ENCODE measurements at regions not wholly inside any gene's neighbourhood (a gene's known extent, or its start where the extent isn't known, plus 50 kb on each side); places are given as distances from the start of the nearest gene placed in this dataset.
"Not testable (repeated sequence)": the region's sequence is repeated elsewhere in the genome, so short reads cannot be mapped to it uniquely, and the experiment has no call there.

DNA sequence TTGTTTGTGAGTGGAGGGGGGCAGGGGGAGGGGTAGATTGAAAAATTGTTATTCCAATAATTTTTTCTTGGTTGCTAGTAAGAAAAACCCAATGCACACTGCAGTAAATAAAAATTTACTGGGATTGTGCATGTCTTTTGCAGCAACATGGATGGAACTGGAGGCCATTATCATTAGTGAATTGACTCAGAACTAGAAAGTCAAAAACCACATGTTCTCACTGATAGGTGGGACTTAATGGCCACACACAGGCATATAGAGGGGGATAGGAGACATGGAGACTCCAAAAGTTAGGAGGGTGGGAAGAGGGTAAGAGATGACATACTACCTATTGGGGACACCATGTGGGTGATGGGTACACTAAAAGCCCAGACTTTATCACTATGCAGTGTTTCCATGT, 67.2 kb downstream of the BUB3 start:
- Mint-ChIP-seq H3K27me3 (ENCODE audit: low read depth) (no peaks in the 10 kb centered on the region), H3K9me3 (peaks cover under 1% of the 10 kb centered on the region), H3K27ac (no peak overlapping the region), H3K4me1 (ENCODE audit: low read depth) (no peaks in the 10 kb centered on the region), H3K36me3 (ENCODE audit: low read depth) (no peaks in the 10 kb centered on the region), H3K4me3 (ENCODE audit: low read depth) (no peak overlapping the region)
- no peak for DNase-seq (ENCODE audit: low spot score)
- intact Hi-C loops (cut with micrococcal nuclease): no loop called here

DNA sequence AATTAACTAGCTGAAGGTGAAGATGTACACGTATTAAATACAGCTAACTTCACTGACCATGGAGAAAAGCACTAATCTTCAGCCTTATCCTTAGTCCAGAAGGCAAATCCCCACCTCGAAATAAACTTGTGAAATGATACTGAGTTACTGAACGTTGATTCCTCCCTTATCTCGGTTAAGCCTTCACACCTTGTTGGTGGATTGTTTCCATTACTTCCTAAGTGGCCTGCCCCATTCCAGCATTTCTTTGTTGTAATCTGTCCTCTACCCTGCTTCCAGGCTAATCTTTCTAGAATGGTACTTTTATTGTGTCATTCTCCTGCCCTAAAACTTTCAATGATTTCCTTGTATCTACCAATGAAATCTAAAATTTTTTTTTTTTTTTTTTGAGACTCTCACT, 68.6 kb downstream of the BUB3 start:
- H3K9me3 Mint-ChIP-seq: no peaks in the 10 kb centered on the region
- H3K4me3 Mint-ChIP-seq (ENCODE audit: low read depth): no peak overlapping the region
- H3K36me3 Mint-ChIP-seq (ENCODE audit: low read depth): no peaks in the 10 kb centered on the region
- no peaks in the 10 kb centered on the region for H3K4me1 Mint-ChIP-seq (ENCODE audit: low read depth)
- H3K27me3 Mint-ChIP-seq (ENCODE audit: low read depth): no peaks in the 10 kb centered on the region
- no peak overlapping the region for H3K27ac Mint-ChIP-seq
- intact Hi-C loops (cut with micrococcal nuclease): no loop called here
- no peak for DNase-seq (ENCODE audit: low spot score)

- Mint-ChIP-seq H3K27me3 (ENCODE audit: low read depth) (no peaks in the 10 kb centered on the region), H3K4me1 (ENCODE audit: low read depth) (no peaks in the 10 kb centered on the region), H3K36me3 (ENCODE audit: low read depth) (peaks cover 6% of the 10 kb centered on the region), H3K9me3 (no peaks in the 10 kb centered on the region), H3K4me3 (ENCODE audit: low read depth) (no peak overlapping the region), H3K27ac (no peak overlapping the region)
- intact Hi-C loops (cut with micrococcal nuclease): no loop called here
- DNase-seq (ENCODE audit: low spot score): no peak
Measured at GRCh38 chr10:123227706-123228105, 73.5 kb downstream of the BUB3 start.

GRCh38 chr10:123229927-123230630, 75.9 kb downstream of the BUB3 start:
- Mint-ChIP-seq H3K9me3 (peaks cover 14% of the 10 kb centered on the region), H3K4me1 (ENCODE audit: low read depth) (no peaks in the 10 kb centered on the region), H3K27me3 (ENCODE audit: low read depth) (no peaks in the 10 kb centered on the region), H3K27ac (no peak overlapping the region), H3K4me3 (ENCODE audit: low read depth) (no peak overlapping the region), H3K36me3 (ENCODE audit: low read depth) (peaks cover 11% of the 10 kb centered on the region)
- DNase-seq (ENCODE audit: low spot score): no peak
- intact Hi-C loops (cut with micrococcal nuclease): no loop called here

DNA sequence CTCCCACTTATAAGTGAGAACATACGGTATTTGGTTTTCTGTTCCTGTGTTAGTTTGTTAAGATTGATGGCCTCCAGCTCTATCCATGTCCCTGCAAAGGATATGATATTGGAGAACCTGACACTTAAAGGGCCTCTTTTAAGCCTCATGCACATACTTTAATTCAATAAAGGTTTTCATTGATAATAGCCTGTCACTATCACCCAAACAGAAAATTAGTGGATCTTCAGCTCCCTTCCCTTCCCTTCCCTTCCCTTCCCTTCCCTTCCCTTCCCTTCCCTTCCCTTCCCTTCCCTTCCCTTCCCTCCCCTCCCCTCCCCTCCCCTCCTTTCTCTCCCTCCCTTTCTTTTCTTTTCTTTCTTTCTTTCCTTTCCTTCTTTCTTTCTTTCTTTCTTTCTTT, 78.7 kb downstream of the BUB3 start:
- intact Hi-C loops (cut with micrococcal nuclease); H3K27ac Mint-ChIP-seq; H3K4me1 Mint-ChIP-seq (ENCODE audit: low read depth); H3K27me3 Mint-ChIP-seq (ENCODE audit: low read depth); H3K4me3 Mint-ChIP-seq (ENCODE audit: low read depth); DNase-seq (ENCODE audit: low spot score): not testable (repeated sequence)
- peaks cover 21% of the 10 kb centered on the region for H3K9me3 Mint-ChIP-seq
- H3K36me3 Mint-ChIP-seq (ENCODE audit: low read depth): peaks cover 14% of the 10 kb centered on the region

DNA sequence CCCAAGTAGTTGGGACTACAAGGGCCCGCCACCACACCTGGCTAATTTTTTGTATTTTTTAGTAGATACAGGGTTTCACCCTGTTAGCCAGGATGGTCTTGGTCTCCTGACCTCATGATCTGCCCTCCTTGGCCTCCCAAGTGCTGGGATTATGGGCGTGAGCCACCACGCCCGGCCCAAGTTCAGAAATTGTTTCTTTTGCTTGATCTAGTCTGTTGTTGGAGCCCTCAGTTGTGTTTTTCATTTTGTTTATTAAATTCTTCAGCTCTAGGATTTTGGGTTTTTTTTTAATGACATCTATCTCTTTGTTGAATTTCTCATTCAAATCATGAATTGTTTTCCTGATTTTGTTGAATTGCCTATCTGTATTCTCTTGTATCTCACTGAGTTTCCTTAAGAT, 80.8 kb downstream of the BUB3 start:
- peaks cover 14% of the 10 kb centered on the region for H3K36me3 Mint-ChIP-seq (ENCODE audit: low read depth)
- H3K27me3 Mint-ChIP-seq (ENCODE audit: low read depth); intact Hi-C loops (cut with micrococcal nuclease); H3K4me3 Mint-ChIP-seq (ENCODE audit: low read depth); H3K4me1 Mint-ChIP-seq (ENCODE audit: low read depth); DNase-seq (ENCODE audit: low spot score); H3K27ac Mint-ChIP-seq: not testable (repeated sequence)
- peaks cover 21% of the 10 kb centered on the region for H3K9me3 Mint-ChIP-seq

DNA sequence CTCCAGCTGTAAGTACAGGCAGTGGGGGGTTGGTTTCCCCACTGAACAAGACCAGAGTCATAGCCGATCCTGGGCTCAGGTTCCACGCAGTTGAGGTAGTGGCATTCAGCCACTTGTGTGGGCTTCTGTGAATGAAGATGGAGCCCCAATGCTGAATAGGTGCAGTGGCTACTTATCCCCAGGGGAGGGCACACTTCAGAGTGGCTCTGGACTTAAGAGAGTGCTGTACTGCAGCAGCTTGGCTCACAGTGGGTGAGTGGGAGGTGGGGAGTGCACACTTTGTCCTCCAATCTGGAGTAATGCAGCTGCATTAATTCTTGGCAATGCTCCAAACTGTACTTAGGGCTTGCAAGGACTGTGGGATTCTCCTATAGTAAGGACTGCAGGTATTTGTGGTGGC, 81.9 kb downstream of the BUB3 start:
- Mint-ChIP-seq H3K27ac (no peak overlapping the region), H3K27me3 (ENCODE audit: low read depth) (no peaks in the 10 kb centered on the region), H3K4me3 (ENCODE audit: low read depth) (no peak overlapping the region), H3K36me3 (ENCODE audit: low read depth) (peaks cover 8% of the 10 kb centered on the region), H3K4me1 (ENCODE audit: low read depth) (peaks cover 2% of the 10 kb centered on the region), H3K9me3 (peaks cover 21% of the 10 kb centered on the region)
- intact Hi-C loops (cut with micrococcal nuclease): no loop called here
- DNase-seq (ENCODE audit: low spot score): no peak

DNA sequence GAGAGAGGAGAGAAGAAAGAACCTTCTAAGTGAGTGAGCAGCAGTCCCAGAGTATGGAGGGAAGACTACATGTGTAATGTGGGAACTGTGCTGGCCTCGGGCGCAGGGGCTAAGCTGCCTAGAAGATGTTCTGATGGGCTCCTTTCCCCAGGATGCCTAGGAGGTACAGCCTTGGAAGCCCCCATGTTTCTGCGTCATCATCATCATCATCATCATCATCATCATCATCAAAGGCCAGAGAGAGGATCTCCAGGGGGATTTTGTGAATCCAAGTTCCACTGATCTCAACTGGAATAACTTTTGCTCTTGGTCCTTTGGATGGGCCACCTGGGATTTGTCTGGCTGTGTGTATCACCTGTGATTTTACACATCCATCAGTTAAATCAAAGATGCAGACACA, 86.0 kb downstream of the BUB3 start:
- intact Hi-C loops (cut with micrococcal nuclease): no loop called here
- no peak overlapping the region for H3K4me3 Mint-ChIP-seq (ENCODE audit: low read depth)
- peaks cover 5% of the 10 kb centered on the region for H3K9me3 Mint-ChIP-seq
- no peak for DNase-seq (ENCODE audit: low spot score)
- no peaks in the 10 kb centered on the region for H3K27me3 Mint-ChIP-seq (ENCODE audit: low read depth)
- peaks cover 2% of the 10 kb centered on the region for H3K36me3 Mint-ChIP-seq (ENCODE audit: low read depth)
- H3K4me1 Mint-ChIP-seq (ENCODE audit: low read depth): peaks cover 14% of the 10 kb centered on the region
- H3K27ac Mint-ChIP-seq: no peak overlapping the region

- DNase-seq (ENCODE audit: low spot score): no peak
- Mint-ChIP-seq H3K9me3 (peaks cover under 1% of the 10 kb centered on the region), H3K4me3 (ENCODE audit: low read depth) (no peak overlapping the region), H3K27me3 (ENCODE audit: low read depth) (no peaks in the 10 kb centered on the region), H3K4me1 (ENCODE audit: low read depth) (peaks cover 14% of the 10 kb centered on the region), H3K27ac (no peak overlapping the region), H3K36me3 (ENCODE audit: low read depth) (no peaks in the 10 kb centered on the region)
- intact Hi-C loops (cut with micrococcal nuclease): no loop called here
Measured at GRCh38 chr10:123240776-123241175, 86.6 kb downstream of the BUB3 start.

- DNase-seq (ENCODE audit: low spot score): no peak
- intact Hi-C loops (cut with micrococcal nuclease): no loop called here
- H3K27ac Mint-ChIP-seq: peak overlapping the region; percentile 78
- no peaks in the 10 kb centered on the region for H3K36me3 Mint-ChIP-seq (ENCODE audit: low read depth)
- H3K9me3 Mint-ChIP-seq: no peaks in the 10 kb centered on the region
- H3K27me3 Mint-ChIP-seq (ENCODE audit: low read depth): no peaks in the 10 kb centered on the region
- no peak overlapping the region for H3K4me3 Mint-ChIP-seq (ENCODE audit: low read depth)
- H3K4me1 Mint-ChIP-seq (ENCODE audit: low read depth): peaks cover 14% of the 10 kb centered on the region
Measured at GRCh38 chr10:123241391-123242141, 87.4 kb downstream of the BUB3 start.

DNA sequence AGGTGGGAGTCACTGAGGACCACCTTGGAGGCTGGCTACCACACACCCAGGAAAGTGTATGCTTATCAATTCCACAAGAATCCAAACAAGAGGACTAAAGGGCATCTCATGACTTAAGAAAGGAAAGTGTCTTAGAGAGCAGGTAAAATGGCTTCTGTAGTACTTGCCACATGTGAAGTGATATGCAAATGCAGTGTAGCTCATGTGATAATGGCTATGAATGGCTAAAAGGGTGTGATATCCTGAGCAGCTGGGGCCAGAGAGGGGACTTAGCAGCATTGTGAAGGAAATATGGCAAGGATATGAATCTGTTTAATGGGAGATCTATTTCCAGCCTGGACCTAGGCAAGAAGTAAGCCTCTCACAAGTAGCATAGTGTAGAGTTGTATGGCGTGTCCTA, 90.5 kb downstream of the BUB3 start:
- peaks cover 14% of the 10 kb centered on the region for H3K4me1 Mint-ChIP-seq (ENCODE audit: low read depth)
- no peaks in the 10 kb centered on the region for H3K27me3 Mint-ChIP-seq (ENCODE audit: low read depth)
- H3K27ac Mint-ChIP-seq: no peak overlapping the region

GRCh38 chr10:123245264-123245663, 91.1 kb downstream of the BUB3 start:
- Mint-ChIP-seq H3K27ac (no peak overlapping the region), H3K36me3 (ENCODE audit: low read depth) (no peaks in the 10 kb centered on the region), H3K4me1 (ENCODE audit: low read depth) (peaks cover 14% of the 10 kb centered on the region), H3K27me3 (ENCODE audit: low read depth) (no peaks in the 10 kb centered on the region), H3K9me3 (no peaks in the 10 kb centered on the region), H3K4me3 (ENCODE audit: low read depth) (no peak overlapping the region)
- intact Hi-C loops (cut with micrococcal nuclease): no loop called here
- no peak for DNase-seq (ENCODE audit: low spot score)

More for the DNA sequence above, 90.5 kb downstream of the BUB3 start:
- intact Hi-C loops (cut with micrococcal nuclease): no loop called here
- Mint-ChIP-seq H3K9me3 (no peaks in the 10 kb centered on the region), H3K36me3 (ENCODE audit: low read depth) (no peaks in the 10 kb centered on the region), H3K4me3 (ENCODE audit: low read depth) (no peak overlapping the region)
- DNase-seq (ENCODE audit: low spot score): no peak

DNA sequence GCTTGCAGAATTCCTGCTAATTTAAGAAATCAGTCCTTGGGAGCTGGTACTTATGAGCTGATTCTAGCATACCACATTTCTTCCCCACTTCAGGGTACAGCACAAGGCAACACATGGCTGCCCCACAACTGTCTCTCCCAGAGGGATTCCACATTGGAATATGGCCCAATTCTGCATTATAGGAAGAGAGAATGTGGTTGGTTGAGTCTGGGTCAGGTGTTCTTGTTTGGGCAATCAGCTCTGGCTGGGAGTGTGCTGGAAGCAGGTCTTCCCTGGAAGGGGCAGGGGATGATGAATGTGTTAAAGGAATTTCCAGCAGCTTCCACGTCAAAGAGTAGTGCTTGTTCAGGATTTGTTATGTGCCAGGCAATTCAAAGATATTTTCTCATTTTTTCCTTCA, 95.7 kb downstream of the BUB3 start:
- no peak overlapping the region for H3K27ac Mint-ChIP-seq
- no peaks in the 10 kb centered on the region for H3K27me3 Mint-ChIP-seq (ENCODE audit: low read depth)
- intact Hi-C loops (cut with micrococcal nuclease): no loop called here
- H3K36me3 Mint-ChIP-seq (ENCODE audit: low read depth): no peaks in the 10 kb centered on the region
- DNase-seq (ENCODE audit: low spot score): no peak
- H3K4me1 Mint-ChIP-seq (ENCODE audit: low read depth): no peaks in the 10 kb centered on the region
- H3K4me3 Mint-ChIP-seq (ENCODE audit: low read depth): no peak overlapping the region
- H3K9me3 Mint-ChIP-seq: no peaks in the 10 kb centered on the region

Measured in activated T-helper 2 cell treated with anti-CD3 and anti-CD28 coated beads, Interferon-gamma antibody, Interleukin-2, Interleukin-4, amounts not matched to agents 10 μg/mL and 5 μg/mL and 100 μg/mL, durations not matched to agents 14 hours and 24 hours and 36 hours (primary cell).